ENCODE measurements at regions not wholly inside any gene's neighbourhood (a gene's known extent, or its start where the extent isn't known, plus 50 kb on each side); places are given as distances from the start of the nearest gene placed in this dataset.

GRCh38 chr2:82256288-82256687 lies 1951.7 kb upstream of the LRRTM1 start:
- ATAC-seq, result no peak
- no peak for DNase-seq
- Histone ChIP-seq H3K4me1 (ENCODE audit: control insufficient read depth, insufficient read depth, low read length) (no peaks in the 10 kb centered on the region), H3K9me3 (ENCODE audit: control insufficient read depth, insufficient read depth, low read length) (peaks cover 13% of the 10 kb centered on the region), H3K27me3 (ENCODE audit: control insufficient read depth, insufficient read depth, low read length) (no peaks in the 10 kb centered on the region), H3K27ac (ENCODE audit: low read length) (no peak overlapping the region), H3K36me3 (ENCODE audit: control insufficient read depth, insufficient read depth, low read length) (no peaks in the 10 kb centered on the region), H3K4me3 (ENCODE audit: low read length) (no peak overlapping the region)
- WGBS (ENCODE audit: insufficient coverage), result 74% methylated on average over 3 of the region's 3 CpGs
- Mint-ChIP-seq H3K9me3 (peaks cover 15 to 42% of the 10 kb centered on the region in 2 donors), H3K4me3 (no peak overlapping the region), H3K36me3 (peaks cover 35% of the 10 kb centered on the region), H3K27me3 (ENCODE audit: low read depth in 2 of 2) (no peaks in the 10 kb centered on the region), H3K4me1 (no peaks in the 10 kb centered on the region), H3K27ac (no peak overlapping the region)
- no peak for TF ChIP-seq CTCF (IDR thresholded peaks at IDR 0.05)
- intact Hi-C loops (cut with micrococcal nuclease), result no loop called here

GRCh38 chr2:82254728-82255127 lies 1950.2 kb upstream of the LRRTM1 start:
- H3K27me3 Mint-ChIP-seq (ENCODE audit: low read depth in 2 of 2), result no peaks in the 10 kb centered on the region
- Histone ChIP-seq H3K27ac (ENCODE audit: low read length) (no peak overlapping the region), H3K4me1 (ENCODE audit: control insufficient read depth, insufficient read depth, low read length) (no peaks in the 10 kb centered on the region), H3K36me3 (ENCODE audit: control insufficient read depth, insufficient read depth, low read length) (no peaks in the 10 kb centered on the region), H3K9me3 (ENCODE audit: control insufficient read depth, insufficient read depth, low read length) (peaks cover 13% of the 10 kb centered on the region), H3K27me3 (ENCODE audit: control insufficient read depth, insufficient read depth, low read length) (no peaks in the 10 kb centered on the region), H3K4me3 (ENCODE audit: low read length) (no peak overlapping the region)
- no peak overlapping the region for H3K4me3 Mint-ChIP-seq
- ATAC-seq (no peak), DNase-seq (no peak)
- peaks cover 35% of the 10 kb centered on the region for H3K36me3 Mint-ChIP-seq
- TF ChIP-seq CTCF (IDR thresholded peaks at IDR 0.05), result no peak
- intact Hi-C loops (cut with micrococcal nuclease), result no loop called here
- H3K27ac Mint-ChIP-seq, result no peak overlapping the region
- no peaks in the 10 kb centered on the region for H3K4me1 Mint-ChIP-seq
- H3K9me3 Mint-ChIP-seq, result peaks cover 14 to 40% of the 10 kb centered on the region in 2 donors

- ATAC-seq (no peak), DNase-seq (no peak)
- peaks cover 0 to 8% of the 10 kb centered on the region in 2 donors for H3K4me1 Mint-ChIP-seq
- no peak overlapping the region for H3K27ac Mint-ChIP-seq
- no peak for TF ChIP-seq CTCF (IDR thresholded peaks at IDR 0.05)
- H3K9me3 Mint-ChIP-seq, result peaks cover 8 to 14% of the 10 kb centered on the region in 2 donors
- H3K27me3 Mint-ChIP-seq (ENCODE audit: low read depth in 2 of 2), result no peaks in the 10 kb centered on the region
- Histone ChIP-seq H3K4me3 (ENCODE audit: low read length) (no peak overlapping the region), H3K4me1 (ENCODE audit: control insufficient read depth, insufficient read depth, low read length) (no peaks in the 10 kb centered on the region), H3K9me3 (ENCODE audit: control insufficient read depth, insufficient read depth, low read length) (peaks cover 3% of the 10 kb centered on the region), H3K27me3 (ENCODE audit: control insufficient read depth, insufficient read depth, low read length) (no peaks in the 10 kb centered on the region), H3K27ac (ENCODE audit: low read length) (no peak overlapping the region), H3K36me3 (ENCODE audit: control insufficient read depth, insufficient read depth, low read length) (no peaks in the 10 kb centered on the region)
- H3K4me3 Mint-ChIP-seq, result no peak overlapping the region
- 82% methylated on average over 1 of the region's 1 CpG for WGBS (ENCODE audit: insufficient coverage)
- H3K36me3 Mint-ChIP-seq, result no peaks in the 10 kb centered on the region
- intact Hi-C loops (cut with micrococcal nuclease), result no loop called here
Observed at GRCh38 chr2:82246220-82246775, 1941.7 kb upstream of the LRRTM1 start.

GRCh38 chr2:82239176-82239575 lies 1934.6 kb upstream of the LRRTM1 start:
- H3K27ac ChIP-seq (ENCODE audit: low read length), result no peak overlapping the region
- ATAC-seq, result no peak
- WGBS (ENCODE audit: insufficient coverage), result 67% methylated on average over 2 of the region's 2 CpGs
- peaks cover 8 to 12% of the 10 kb centered on the region in 2 donors for H3K9me3 Mint-ChIP-seq
- peaks cover 0 to 29% of the 10 kb centered on the region in 2 donors for H3K4me1 Mint-ChIP-seq
- H3K27me3 Mint-ChIP-seq (ENCODE audit: low read depth in 2 of 2), result no peaks in the 10 kb centered on the region
- H3K4me3 ChIP-seq (ENCODE audit: low read length), result no peak overlapping the region
- H3K4me3 Mint-ChIP-seq, result peak overlapping the region; percentile 29
- no peaks in the 10 kb centered on the region for H3K36me3 ChIP-seq (ENCODE audit: control insufficient read depth, insufficient read depth, low read length)
- no peaks in the 10 kb centered on the region for H3K4me1 ChIP-seq (ENCODE audit: control insufficient read depth, insufficient read depth, low read length)
- DNase-seq, result no peak
- intact Hi-C loops (cut with micrococcal nuclease), result no loop called here
- no peaks in the 10 kb centered on the region for H3K36me3 Mint-ChIP-seq
- TF ChIP-seq CTCF (IDR thresholded peaks at IDR 0.05), result no peak
- H3K9me3 ChIP-seq (ENCODE audit: control insufficient read depth, insufficient read depth, low read length), result peaks cover 2% of the 10 kb centered on the region
- no peaks in the 10 kb centered on the region for H3K27me3 ChIP-seq (ENCODE audit: control insufficient read depth, insufficient read depth, low read length)
- H3K27ac Mint-ChIP-seq, result peak overlapping the region in 1 of 2 donors; percentile 1

Data from natural killer cell (primary cell).